ENCODE measurements at regions not wholly inside any gene's neighbourhood (a gene's known extent, or its start where the extent isn't known, plus 50 kb on each side); places are given as distances from the start of the nearest gene placed in this dataset.

- DNase-seq: no peak
Observed at GRCh38 chr9:99403371-99403770, 181.3 kb downstream of the SEC61B start.

- no peak for DNase-seq
Observed at GRCh38 chr9:99405359-99405758, 183.3 kb downstream of the SEC61B start.

- DNase-seq: no peak
Observed at GRCh38 chr9:99406939-99407338, 184.9 kb downstream of the SEC61B start.

GRCh38 chr9:99411068-99411467, 189.0 kb downstream of the SEC61B start:
- no peak for DNase-seq

- DNase-seq: no peak
Observed at GRCh38 chr9:99411479-99412115, 189.5 kb downstream of the SEC61B start.

GRCh38 chr9:99412606-99413005, 190.5 kb downstream of the SEC61B start:
- DNase-seq: no peak

GRCh38 chr9:99414321-99414720, 192.2 kb downstream of the SEC61B start:
- DNase-seq: no peak

- DNase-seq: no peak
Observed at GRCh38 chr9:99415606-99416005, 193.5 kb downstream of the SEC61B start.

GRCh38 chr9:99416007-99416406, 193.9 kb downstream of the SEC61B start:
- no peak for DNase-seq

GRCh38 chr9:99419070-99419469, 197.0 kb downstream of the SEC61B start:
- DNase-seq: no peak

GRCh38 chr9:99421369-99421768, 199.3 kb downstream of the SEC61B start:
- DNase-seq: no peak

GRCh38 chr9:99425124-99425523, 203.0 kb downstream of the SEC61B start:
- no peak for DNase-seq

- no peak for DNase-seq
Observed at GRCh38 chr9:99425923-99426842, 204.1 kb downstream of the SEC61B start.

- no peak for DNase-seq
Observed at GRCh38 chr9:99427260-99427659, 205.2 kb downstream of the SEC61B start.

- no peak for DNase-seq
Observed at GRCh38 chr9:99430301-99430700, 208.2 kb downstream of the SEC61B start.

GRCh38 chr9:99431103-99431502, 209.0 kb downstream of the SEC61B start:
- DNase-seq: no peak

GRCh38 chr9:99432075-99432474, 210.0 kb downstream of the SEC61B start:
- no peak for DNase-seq

- no peak for DNase-seq
Observed at GRCh38 chr9:99433095-99433494, 211.0 kb downstream of the SEC61B start.

GRCh38 chr9:99433555-99433954, 211.5 kb downstream of the SEC61B start:
- peak; percentile 10 for DNase-seq

GRCh38 chr9:99436616-99437015, 214.5 kb downstream of the SEC61B start:
- no peak for DNase-seq

- DNase-seq: no peak
Observed at GRCh38 chr9:99437145-99437544, 215.1 kb downstream of the SEC61B start.

- DNase-seq: no peak
Observed at GRCh38 chr9:99438596-99438995, 216.5 kb downstream of the SEC61B start.

- DNase-seq: no peak
Observed at GRCh38 chr9:99441829-99442228, 219.7 kb downstream of the SEC61B start.

- DNase-seq: no peak
Observed at GRCh38 chr9:99445371-99445891, 223.3 kb downstream of the SEC61B start.
